Germinal center (tissue), 1 donor: ENCODE measurements at regions not wholly inside any gene's neighbourhood (a gene's known extent, or its start where the extent isn't known, plus 50 kb on each side); places are given as distances from the start of the nearest gene placed in this dataset.

Experiments
- DNase-seq: peaks from one replicate; pipeline ENCODE4 v3.0.0; 2012; ENCODE audit warnings: mixed read lengths, low spot score

- no peak for DNase-seq
These were observed 366.3 kb downstream of the SS18 start for GRCh38 chr18:25724121-25724520.

- DNase-seq = no peak
These were observed 361.1 kb upstream of the ZNF521 start for GRCh38 chr18:25713103-25713502.

DNA sequence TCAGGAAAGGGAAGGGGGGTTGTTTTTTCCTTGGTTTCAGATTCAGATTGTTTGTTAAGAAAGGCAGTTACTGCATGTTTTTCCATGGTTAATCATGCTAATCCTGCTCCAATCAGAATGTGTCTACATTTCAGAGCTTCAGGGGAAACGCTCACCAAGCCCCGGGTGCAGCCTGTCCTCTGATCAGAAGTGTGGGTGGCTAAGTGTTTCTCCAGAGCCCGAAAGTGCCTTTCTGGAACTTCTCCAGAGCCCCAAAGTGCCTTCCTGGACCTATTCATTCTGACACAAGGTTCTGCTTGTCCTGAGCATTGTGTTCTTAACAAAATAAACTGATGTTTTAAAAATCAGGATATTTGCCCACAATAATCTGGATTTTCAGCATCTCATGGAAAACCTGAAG, 359.0 kb upstream of the ZNF521 start:
- no peak for DNase-seq

GRCh38 chr18:25705650-25706049, 353.7 kb upstream of the ZNF521 start:
- DNase-seq = no peak

DNA sequence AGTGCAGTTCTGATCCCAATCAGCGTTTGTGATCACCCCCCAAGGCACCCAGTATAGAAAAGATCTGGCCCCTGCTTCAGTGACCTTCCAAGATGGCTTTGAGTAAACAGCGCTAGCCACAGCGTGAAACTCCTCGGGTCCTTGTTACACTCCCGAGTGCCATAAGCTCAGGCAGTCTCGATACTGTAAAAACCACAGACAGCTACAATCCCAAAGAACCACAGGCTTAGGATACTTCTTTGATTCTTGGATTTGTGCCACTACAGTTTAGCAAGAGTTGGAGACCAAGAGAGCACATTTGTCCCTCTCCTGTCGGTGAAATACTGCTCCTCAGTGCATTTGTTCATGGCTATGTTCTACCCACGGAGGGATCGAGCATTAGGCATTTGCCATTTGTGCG, 352.5 kb upstream of the ZNF521 start:
- DNase-seq = no peak

DNA sequence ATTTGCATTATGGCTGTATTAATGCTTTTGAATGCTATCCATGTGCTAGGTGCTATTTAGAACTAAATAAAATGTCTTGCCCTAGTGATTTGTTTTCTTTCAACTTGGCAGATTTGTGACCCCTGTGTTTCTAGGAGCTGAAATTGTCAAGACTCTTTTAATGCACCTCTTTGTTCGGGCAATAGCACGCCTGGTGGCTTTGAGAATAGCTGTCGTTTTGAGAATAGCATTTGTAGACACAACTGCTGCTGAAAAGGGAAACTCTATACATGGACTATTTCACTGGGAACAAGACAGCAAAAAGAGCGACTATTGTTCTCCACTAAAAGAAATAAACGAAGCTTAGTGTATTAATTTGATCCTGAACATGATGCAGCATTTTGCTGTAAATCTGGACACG, 352.1 kb upstream of the ZNF521 start:
- DNase-seq = no peak

DNA sequence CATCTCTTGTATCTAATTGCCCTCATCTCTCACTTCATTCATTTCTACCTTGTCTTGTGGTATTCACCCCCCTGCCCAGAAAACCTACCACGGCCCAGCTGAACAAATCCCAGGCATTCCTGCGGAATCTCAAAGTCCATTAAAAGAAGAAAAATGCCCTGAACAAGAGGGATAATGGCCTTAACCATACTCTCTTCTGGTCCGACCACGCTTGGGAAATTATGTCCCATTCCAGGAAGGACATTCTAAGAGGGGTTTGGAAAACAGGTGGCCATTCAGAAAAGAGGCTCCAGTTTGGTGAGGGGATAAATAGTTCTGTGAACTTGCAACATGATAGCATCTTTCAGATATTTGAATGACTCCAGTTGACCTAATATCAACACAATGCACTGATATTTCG, 349.9 kb upstream of the ZNF521 start:
- DNase-seq = no peak

DNA sequence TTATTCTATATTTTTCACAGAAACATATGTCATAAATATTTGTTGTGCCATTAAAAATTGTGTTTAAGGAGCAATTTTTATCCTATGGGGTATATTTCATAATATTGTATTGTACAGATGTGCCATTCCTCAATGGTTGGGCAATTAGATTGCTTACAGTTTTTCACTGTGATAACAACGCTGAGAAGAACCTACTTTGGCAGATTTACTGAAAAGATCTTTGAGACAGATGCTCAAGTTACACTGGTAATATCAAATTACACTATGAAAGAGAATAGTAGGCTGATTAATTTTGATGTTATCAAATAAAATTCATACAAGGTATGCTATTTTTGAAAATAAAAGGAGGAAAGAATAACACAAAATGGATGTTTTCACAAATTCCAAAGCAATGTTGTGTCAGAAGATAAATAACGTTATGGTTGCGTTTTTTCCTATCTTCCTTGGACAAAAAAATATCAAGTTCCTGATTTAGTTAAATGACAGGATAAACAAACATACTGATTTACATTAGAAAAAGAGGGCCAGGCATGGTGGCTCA, 335.1 kb upstream of the ZNF521 start:
- DNase-seq = no peak

DNA sequence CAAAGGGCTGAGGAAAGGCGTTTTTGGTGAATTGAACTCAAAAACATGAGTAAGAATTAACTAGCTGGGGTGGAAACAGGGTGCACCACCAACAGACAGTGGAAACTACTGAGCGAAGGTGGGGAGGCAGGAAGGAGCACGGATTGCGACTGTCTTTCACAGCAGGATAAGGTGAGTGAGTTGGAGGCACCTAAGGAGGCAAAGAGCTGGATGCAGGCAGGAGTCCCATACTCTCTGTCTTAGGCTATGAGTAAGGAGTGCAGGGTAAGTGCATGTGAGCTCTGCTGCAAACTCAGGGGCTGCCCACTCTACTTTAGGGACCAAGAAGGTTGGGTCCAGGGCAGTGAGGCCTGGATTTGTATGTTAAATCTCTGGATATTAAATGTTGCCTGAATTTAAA, 333.1 kb upstream of the ZNF521 start:
- no peak for DNase-seq

DNA sequence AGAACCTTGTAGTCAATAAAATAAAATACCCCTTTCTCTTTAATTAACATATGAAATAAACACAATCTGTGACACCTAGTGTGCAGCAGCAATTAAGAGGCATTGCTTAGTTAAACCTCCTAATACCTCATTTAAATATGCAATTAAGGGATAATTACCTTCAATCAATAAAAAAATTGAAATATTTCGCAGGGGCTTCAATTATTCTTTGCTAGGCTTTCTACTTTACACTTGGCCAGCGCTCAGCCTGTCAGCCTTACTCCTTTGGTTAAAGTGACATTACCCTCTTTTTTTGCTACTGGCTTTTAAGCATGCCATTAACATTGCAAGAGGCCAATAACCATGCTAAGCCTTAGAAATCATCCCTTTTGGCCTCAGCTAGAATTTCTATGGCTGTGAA, 327.5 kb upstream of the ZNF521 start:
- no peak for DNase-seq

DNA sequence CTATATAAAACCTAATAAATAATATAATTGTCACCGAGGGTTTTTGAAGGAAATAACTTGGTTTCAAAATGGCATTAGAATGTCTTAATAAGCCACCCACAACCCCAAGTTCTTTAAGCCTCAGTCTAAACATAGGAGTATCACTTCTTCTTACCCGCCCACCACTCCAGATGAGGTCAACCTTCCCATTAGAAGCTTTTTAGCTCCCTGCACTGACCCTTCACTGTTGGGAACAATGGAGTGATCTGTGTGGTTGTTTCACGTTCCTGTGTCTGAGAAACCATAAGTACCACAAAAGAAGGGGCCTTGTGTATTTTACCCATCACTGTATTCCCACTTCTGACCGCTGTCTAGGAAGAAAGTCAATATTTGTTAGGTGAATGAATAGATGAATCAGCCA, 326.3 kb upstream of the ZNF521 start:
- no peak for DNase-seq

DNA sequence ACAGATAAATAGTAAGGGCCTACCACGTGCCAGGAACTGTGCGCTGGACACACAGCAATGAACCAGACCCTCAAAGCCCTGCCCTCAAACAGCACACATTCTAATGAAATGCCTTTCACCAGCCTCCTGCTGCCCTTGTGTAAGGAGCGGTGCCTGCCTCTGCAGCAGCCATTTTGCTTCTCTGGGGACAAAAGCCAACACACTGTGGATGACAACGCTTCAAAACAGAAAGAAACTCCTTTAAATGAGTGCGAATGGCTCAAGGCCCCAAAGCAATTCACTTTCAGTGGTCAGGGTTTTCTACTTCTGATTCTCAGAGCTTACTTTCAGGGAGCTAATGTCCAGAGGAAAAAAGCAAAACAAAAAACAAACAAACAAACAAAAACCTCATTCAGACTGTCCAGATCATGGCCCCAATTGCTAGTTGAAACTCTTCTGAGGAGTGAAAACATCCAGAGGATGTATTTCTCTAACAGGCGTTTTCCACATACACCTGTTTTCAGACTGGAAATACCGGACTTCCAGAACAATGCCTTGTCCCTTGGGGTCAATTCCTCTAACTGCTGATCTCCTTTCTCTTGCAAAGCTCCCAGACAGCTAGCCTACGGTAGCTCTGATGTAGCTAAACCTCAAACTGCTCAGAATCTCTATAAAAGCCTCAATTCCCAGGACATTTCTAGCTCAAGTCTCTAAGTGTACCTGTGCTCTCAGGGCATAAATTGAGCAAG, 323.3 kb upstream of the ZNF521 start:
- no peak for DNase-seq

DNA sequence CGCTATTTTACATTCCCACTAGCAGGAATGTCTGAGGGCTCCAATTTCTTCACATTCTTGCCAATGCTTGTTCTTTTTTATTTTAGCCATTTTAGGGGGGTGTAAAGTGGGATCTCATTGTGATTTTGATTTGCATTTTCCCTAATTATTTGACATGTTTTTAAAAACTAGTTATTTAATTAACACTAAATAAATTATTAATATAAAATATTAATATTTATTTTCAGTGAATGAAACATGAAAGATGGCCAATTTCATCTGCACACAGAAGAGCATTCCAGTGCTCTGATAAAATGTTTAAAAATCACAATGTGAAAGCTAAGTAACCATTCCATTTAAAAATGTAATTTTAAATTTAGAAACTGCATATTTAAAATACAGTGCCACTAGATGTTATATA, 322.2 kb upstream of the ZNF521 start:
- no peak for DNase-seq

- no peak for DNase-seq
These were observed 320.5 kb upstream of the ZNF521 start for GRCh38 chr18:25672490-25672889.

DNA sequence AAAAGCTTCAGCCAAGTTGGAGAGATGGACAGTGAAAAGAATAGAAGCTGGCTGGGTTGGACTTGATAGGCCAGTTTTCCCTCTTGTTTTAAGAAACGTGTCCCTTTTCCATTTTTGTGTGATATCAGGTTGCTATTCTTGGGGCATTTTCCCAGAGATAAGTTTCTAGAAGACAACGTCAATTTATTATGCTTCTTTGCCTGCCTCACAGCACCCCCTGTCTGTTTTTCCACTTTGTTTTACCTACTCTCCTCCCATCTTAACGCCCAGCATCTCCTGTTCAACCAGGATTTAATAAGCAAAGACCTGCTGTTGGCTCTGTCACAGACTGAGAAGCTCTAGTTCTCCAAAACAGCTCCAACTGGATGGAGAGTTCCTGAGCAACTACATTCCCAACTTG, 317.8 kb upstream of the ZNF521 start:
- no peak for DNase-seq

GRCh38 chr18:25662272-25662671, 310.3 kb upstream of the ZNF521 start:
- DNase-seq = no peak

- DNase-seq = no peak
These were observed 309.9 kb upstream of the ZNF521 start for GRCh38 chr18:25661831-25662230.

GRCh38 chr18:25659541-25659940, 307.6 kb upstream of the ZNF521 start:
- DNase-seq = no peak

DNA sequence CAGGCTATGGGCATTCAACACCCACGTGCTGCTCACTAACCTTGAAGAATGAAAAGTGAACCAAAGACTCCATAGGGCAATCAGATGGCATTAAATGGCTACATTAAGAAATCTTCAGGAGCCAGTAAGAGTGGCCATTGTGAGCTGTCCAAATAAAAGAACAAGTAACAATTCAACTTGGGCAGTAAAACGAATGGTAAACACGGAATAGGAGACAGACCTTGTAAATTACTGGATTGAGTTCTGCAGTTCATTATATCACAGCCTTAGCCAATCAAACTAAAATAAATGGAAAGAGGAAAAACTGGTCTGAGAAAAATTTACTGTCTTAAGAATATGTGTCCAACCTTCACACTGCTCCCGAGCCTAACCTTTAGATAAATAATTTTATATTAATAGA, 306.5 kb upstream of the ZNF521 start:
- no peak for DNase-seq

DNA sequence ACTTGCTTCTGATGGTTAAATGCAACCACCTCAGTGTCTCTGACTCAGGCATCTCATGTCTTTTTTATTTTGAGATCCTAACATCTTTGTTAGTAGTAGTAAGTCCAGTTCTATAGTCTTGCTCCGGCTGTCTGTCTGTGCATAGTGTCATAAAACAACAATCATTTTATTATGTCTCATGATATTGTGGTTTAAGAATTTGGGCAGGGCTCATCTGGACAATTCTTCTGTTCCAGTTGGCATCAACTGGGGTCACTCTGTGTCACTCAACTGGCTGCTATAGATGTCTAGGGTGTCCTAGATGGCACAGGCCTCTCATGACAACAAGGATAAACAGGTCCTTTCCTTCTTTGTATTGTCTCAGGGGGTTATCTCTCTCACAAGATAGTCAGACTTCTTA, 299.6 kb upstream of the ZNF521 start:
- no peak for DNase-seq

GRCh38 chr18:25650201-25650941, 298.4 kb upstream of the ZNF521 start:
- no peak for DNase-seq

DNA sequence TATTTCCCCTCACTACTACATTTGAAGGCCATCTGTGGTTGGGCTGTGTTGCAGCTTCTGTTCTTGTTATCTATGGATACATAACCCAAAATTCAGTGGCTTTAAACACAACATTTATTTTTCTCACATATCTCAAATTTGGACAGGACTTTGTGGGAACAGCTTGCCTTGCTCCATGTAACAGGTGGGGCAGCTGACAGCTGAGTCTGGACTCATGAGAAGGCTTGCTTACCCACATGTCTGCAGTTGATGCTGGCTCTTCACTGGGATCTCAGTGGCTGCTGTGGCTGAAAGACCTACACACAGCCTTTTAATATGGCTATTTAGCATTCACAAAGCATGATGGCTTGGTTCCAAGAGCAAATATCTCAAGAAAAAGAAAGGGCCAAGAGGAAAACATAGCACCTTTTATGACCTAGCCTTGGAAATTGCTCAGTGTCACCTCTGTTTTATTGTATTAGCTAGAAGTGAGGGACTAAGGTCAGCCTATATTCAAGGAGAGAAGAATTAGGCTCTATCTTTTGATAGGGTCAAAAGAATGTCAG, 296.8 kb upstream of the ZNF521 start:
- no peak for DNase-seq

DNA sequence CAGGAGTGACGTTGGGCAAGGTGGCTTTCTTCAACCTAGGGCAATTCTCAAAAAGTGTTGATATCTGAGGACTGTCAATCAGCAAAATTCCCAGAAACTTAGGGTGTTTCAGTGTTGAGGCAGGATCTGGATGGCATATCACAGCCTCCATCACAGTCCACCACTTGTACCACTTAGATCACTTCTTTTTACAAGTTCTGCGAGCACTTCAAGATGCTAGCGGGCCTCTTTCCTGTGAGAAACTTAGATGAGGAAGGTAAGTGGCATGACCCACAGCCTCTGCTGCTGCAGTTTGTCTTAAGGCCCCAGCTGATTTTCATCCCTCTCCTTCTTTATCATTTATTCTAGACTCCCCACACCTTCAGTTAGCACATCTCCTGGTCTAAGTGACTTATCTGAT, 295.4 kb upstream of the ZNF521 start:
- no peak for DNase-seq
